Effector memory CD4-positive, alpha-beta T cell (primary cell): ENCODE measurements at regions not wholly inside any gene's neighbourhood (a gene's known extent, or its start where the extent isn't known, plus 50 kb on each side); places are given as distances from the start of the nearest gene placed in this dataset.
"Not testable (repeated sequence)": the region's sequence is repeated elsewhere in the genome, so short reads cannot be mapped to it uniquely, and the experiment has no call there.

Experiments used
- DNase-seq, 3 donors: peaks; one replicate each; pipeline ENCODE4 v3.0.0-alpha.2; 2020
- H3K27ac ChIP-seq: 2 replicates; pipeline ENCODE4 v1.7.0; 2013; ENCODE audit warnings: mild to moderate bottlenecking, low read length, moderate library complexity; ENCODE audit not compliant: insufficient read depth, poor library complexity, severe bottlenecking
- H3K27me3 ChIP-seq: replicated peaks from 2 replicates; pipeline ENCODE4 v1.7.0; 2013; ENCODE audit warnings: mild to moderate bottlenecking, low read length; ENCODE audit not compliant: insufficient read depth, control insufficient read depth, poor library complexity, severe bottlenecking
- H3K36me3 ChIP-seq: 2 replicates; pipeline ENCODE4 v1.7.0; 2013; ENCODE audit warnings: mild to moderate bottlenecking, low read length, moderate library complexity; ENCODE audit not compliant: control insufficient read depth, insufficient read depth
- H3K4me1 ChIP-seq: 2 replicates; pipeline ENCODE4 v1.7.0; 2013; ENCODE audit warnings: low read length, mild to moderate bottlenecking; ENCODE audit not compliant: control insufficient read depth, insufficient read depth, poor library complexity, severe bottlenecking
- H3K4me3 ChIP-seq: 2 replicates; pipeline ENCODE4 v1.7.0; 2013; ENCODE audit warnings: low read length, low read depth, mild to moderate bottlenecking; ENCODE audit not compliant: insufficient read depth, poor library complexity, severe bottlenecking
- H3K9me3 ChIP-seq: 2 replicates; pipeline ENCODE4 v1.7.0; 2013; ENCODE audit warnings: mild to moderate bottlenecking, low read length, moderate library complexity; ENCODE audit not compliant: control insufficient read depth

GRCh38 chr21:32925098-32925497 lies 100.6 kb upstream of the OLIG2 start:
- DNase-seq, result no peak
- Histone ChIP-seq H3K27me3 (no peaks in the 10 kb centered on the region), H3K4me3 (no peak overlapping the region), H3K36me3 (no peaks in the 10 kb centered on the region), H3K4me1 (no peaks in the 10 kb centered on the region), H3K9me3 (peaks cover 3% of the 10 kb centered on the region), H3K27ac (no peak overlapping the region)

GRCh38 chr21:32929633-32930038 lies 96.1 kb upstream of the OLIG2 start:
- Histone ChIP-seq H3K4me3 (no peak overlapping the region), H3K27ac (no peak overlapping the region), H3K9me3 (peaks cover 3% of the 10 kb centered on the region), H3K36me3 (no peaks in the 10 kb centered on the region), H3K27me3 (no peaks in the 10 kb centered on the region), H3K4me1 (peaks cover 16% of the 10 kb centered on the region)
- no peak for DNase-seq

GRCh38 chr21:32930673-32931072 lies 95.1 kb upstream of the OLIG2 start:
- Histone ChIP-seq H3K27me3 (no peaks in the 10 kb centered on the region), H3K9me3 (no peaks in the 10 kb centered on the region), H3K36me3 (no peaks in the 10 kb centered on the region), H3K4me1 (peaks cover 16% of the 10 kb centered on the region), H3K4me3 (no peak overlapping the region), H3K27ac (no peak overlapping the region)
- no peak for DNase-seq

GRCh38 chr21:32934068-32934467 lies 91.7 kb upstream of the OLIG2 start:
- DNase-seq, H3K27ac ChIP-seq, H3K36me3 ChIP-seq, H3K9me3 ChIP-seq, H3K27me3 ChIP-seq, H3K4me3 ChIP-seq: not testable (repeated sequence)
- H3K4me1 ChIP-seq, result peaks cover 16% of the 10 kb centered on the region

GRCh38 chr21:32934829-32935228 lies 90.9 kb upstream of the OLIG2 start:
- Histone ChIP-seq H3K9me3 (no peaks in the 10 kb centered on the region), H3K4me1 (peaks cover 16% of the 10 kb centered on the region), H3K27me3 (no peaks in the 10 kb centered on the region), H3K36me3 (no peaks in the 10 kb centered on the region), H3K27ac (no peak overlapping the region), H3K4me3 (no peak overlapping the region)
- DNase-seq, result no peak

GRCh38 chr21:32940079-32941014 lies 85.4 kb upstream of the OLIG2 start:
- H3K27me3 ChIP-seq, result no peaks in the 10 kb centered on the region
- H3K27ac ChIP-seq, result no peak overlapping the region
- no peaks in the 10 kb centered on the region for H3K36me3 ChIP-seq
- no peaks in the 10 kb centered on the region for H3K9me3 ChIP-seq
- no peaks in the 10 kb centered on the region for H3K4me1 ChIP-seq
- peak in 1 of 3 donors; percentile 29 for DNase-seq
- H3K4me3 ChIP-seq, result no peak overlapping the region

GRCh38 chr21:32941263-32941662 lies 84.5 kb upstream of the OLIG2 start:
- Histone ChIP-seq H3K4me1 (no peaks in the 10 kb centered on the region), H3K27me3 (no peaks in the 10 kb centered on the region), H3K27ac (no peak overlapping the region), H3K9me3 (no peaks in the 10 kb centered on the region), H3K4me3 (no peak overlapping the region), H3K36me3 (no peaks in the 10 kb centered on the region)
- DNase-seq, result no peak

- H3K9me3 ChIP-seq, result no peaks in the 10 kb centered on the region
- H3K4me1 ChIP-seq, result no peaks in the 10 kb centered on the region
- no peak overlapping the region for H3K27ac ChIP-seq
- H3K27me3 ChIP-seq, result no peaks in the 10 kb centered on the region
- H3K4me3 ChIP-seq, result no peak overlapping the region
- H3K36me3 ChIP-seq, result no peaks in the 10 kb centered on the region
- no peak for DNase-seq
Observed at GRCh38 chr21:32946654-32947053, 79.1 kb upstream of the OLIG2 start.

GRCh38 chr21:32947736-32948135 lies 78.0 kb upstream of the OLIG2 start:
- H3K9me3 ChIP-seq, result no peaks in the 10 kb centered on the region
- no peaks in the 10 kb centered on the region for H3K4me1 ChIP-seq
- H3K4me3 ChIP-seq, result no peak overlapping the region
- H3K27ac ChIP-seq, result no peak overlapping the region
- H3K36me3 ChIP-seq, result no peaks in the 10 kb centered on the region
- no peaks in the 10 kb centered on the region for H3K27me3 ChIP-seq
- no peak for DNase-seq

GRCh38 chr21:32949701-32950100 lies 76.0 kb upstream of the OLIG2 start:
- H3K4me3 ChIP-seq, result no peak overlapping the region
- no peak overlapping the region for H3K27ac ChIP-seq
- H3K27me3 ChIP-seq, result no peaks in the 10 kb centered on the region
- DNase-seq, result no peak
- no peaks in the 10 kb centered on the region for H3K36me3 ChIP-seq
- no peaks in the 10 kb centered on the region for H3K4me1 ChIP-seq
- H3K9me3 ChIP-seq, result no peaks in the 10 kb centered on the region
